ENCODE measurements at regions not wholly inside any gene's neighbourhood (a gene's known extent, or its start where the extent isn't known, plus 50 kb on each side); places are given as distances from the start of the nearest gene placed in this dataset.

GRCh38 chr11:15704064-15704463 is 589.3 kb downstream of the INSC start:
- no peak for TF ChIP-seq EZH2 (IDR thresholded peaks at IDR 0.05; ENCODE audit: borderline replicate concordance, low read depth, low read length, severe bottlenecking)
- TF ChIP-seq CTCF (IDR thresholded peaks at IDR 0.05; ENCODE audit: borderline replicate concordance, extremely low read depth, low read length, poor library complexity, severe bottlenecking) = no peak
